H1 (cell line): ENCODE measurements at regions not wholly inside any gene's neighbourhood (a gene's known extent, or its start where the extent isn't known, plus 50 kb on each side); places are given as distances from the start of the nearest gene placed in this dataset.

ENCODE experiments used
- CTCF ChIA-PET: fragments of 300-600 bp; sonication (Branson Sonifier 250); formaldehyde crosslinking; loops from one replicate; lab custom pipeline; 2021; ENCODE audit not compliant: partially characterized antibody; lab: Charles Lee
- POLR2A ChIA-PET: fragments of 300-600 bp; sonication (Branson Sonifier 250); formaldehyde crosslinking; loops from one replicate; lab custom pipeline; 2021; ENCODE audit warnings: inconsistent platforms; ENCODE audit not compliant: partially characterized antibody; lab: Charles Lee
- DNase-seq, 2 experiments: peaks; one replicate each; pipeline versions ENCODE4 v3.0.0 to v3.0.0-alpha.2; 2010 to 2022; ENCODE audit warnings: low spot score in 2 of 2, low read depth in 1 of 2, mixed read lengths in 1 of 2
- FAIRE-seq: peaks from 2 replicates; lab custom pipeline; 2011; peaks lifted over from hg19 to GRCh38; lab: Jason Lieb, UNC
- H2AFZ ChIP-seq: 2 replicates; pipeline ENCODE4 v1.8.1; 2012; ENCODE audit warnings: low read length, inconsistent platforms
- H2AK5ac ChIP-seq: 2 replicates; pipeline ENCODE4 v1.6.1; 2013; ENCODE audit warnings: low read depth, low read length
- H2BK120ac ChIP-seq: replicated peaks from 2 replicates; pipeline ENCODE3; 2013; ENCODE audit warnings: low read depth, low read length, inconsistent platforms
- H2BK12ac ChIP-seq: 2 replicates; pipeline ENCODE4 v1.6.1; 2013; ENCODE audit warnings: low read depth, low read length
- H2BK15ac ChIP-seq: 2 replicates; pipeline ENCODE4 v1.6.1; 2013; ENCODE audit warnings: low read length
- H2BK20ac ChIP-seq: 2 replicates; pipeline ENCODE4 v1.6.1; 2013; ENCODE audit warnings: low read length
- H2BK5ac ChIP-seq: 2 replicates; pipeline ENCODE4 v1.6.1; 2013; ENCODE audit warnings: low read depth, low read length
- H3K14ac ChIP-seq: 2 replicates; pipeline ENCODE4 v1.6.1; 2013; ENCODE audit warnings: inconsistent platforms; ENCODE audit not compliant: insufficient read length
- H3K18ac ChIP-seq: 2 replicates; pipeline ENCODE4 v1.6.1; 2013; ENCODE audit warnings: low read length; ENCODE audit errors: extremely low read depth
- H3K23ac ChIP-seq: 2 replicates; pipeline ENCODE4 v1.6.1; 2013; ENCODE audit warnings: inconsistent platforms; ENCODE audit not compliant: insufficient read length
- H3K23me2 ChIP-seq: 2 replicates; pipeline ENCODE4 v1.6.1; 2013; ENCODE audit warnings: low read depth, low read length
- H3K27ac ChIP-seq: 2 replicates; pipeline ENCODE4 v1.6.1; 2011; ENCODE audit warnings: low read depth, low read length, inconsistent platforms
- H3K27me3 ChIP-seq, 4 experiments: replicated peaks in 1 of 4; 1 replicate in 1 of 4; 2 replicates in 3 of 4; pipeline versions ENCODE4 v1.6.1 to v1.8.1; 2011 to 2013; ENCODE audit warnings: low read length in 3 of 4, mild to moderate bottlenecking in 3 of 4, inconsistent platforms in 2 of 4, mixed read lengths in 2 of 4, moderate library complexity in 1 of 4; ENCODE audit not compliant: control insufficient read depth in 3 of 4, insufficient read depth in 3 of 4; ENCODE audit errors: extremely low read depth in 1 of 4
- H3K36me3 ChIP-seq, 4 experiments: 2 replicates each; pipeline versions ENCODE4 v1.6.1 to v1.8.1; 2011 to 2013; ENCODE audit warnings: mild to moderate bottlenecking in 4 of 4, low read length in 3 of 4, moderate library complexity in 2 of 4, control low read depth in 1 of 4, inconsistent platforms in 1 of 4; ENCODE audit not compliant: insufficient read depth in 4 of 4, control insufficient read depth in 2 of 4
- H3K4ac ChIP-seq: replicated peaks from 2 replicates; pipeline ENCODE3; 2013; ENCODE audit warnings: low read length, low read depth, mixed read lengths, inconsistent platforms; ENCODE audit not compliant: insufficient read length
- H3K4me1 ChIP-seq, 4 experiments: replicated peaks in 1 of 4; 1 replicate in 1 of 4; 2 replicates in 3 of 4; pipeline versions ENCODE4 v1.6.1 to v1.8.1; 2011 to 2013; ENCODE audit warnings: low read length in 3 of 4, inconsistent platforms in 2 of 4, mixed read lengths in 1 of 4; ENCODE audit not compliant: insufficient read depth in 4 of 4, control insufficient read depth in 3 of 4
- H3K4me2 ChIP-seq, 2 experiments: 2 replicates each; pipeline versions ENCODE4 v1.6.1 to v1.8.1; 2011 to 2013; ENCODE audit warnings: low read depth in 2 of 2, low read length in 2 of 2, control low read depth in 1 of 2, inconsistent platforms in 1 of 2, mild to moderate bottlenecking in 1 of 2; ENCODE audit not compliant: insufficient read depth in 1 of 2
- H3K4me3 ChIP-seq, 4 experiments: fragments of 200-600, 300-600 bp in 1 of 4; sonication (generic), shearing (Covaris generic), sonication (Bioruptor Twin) in 1 of 4; 2 replicates each; pipeline versions ENCODE4 v1.5.1 to v1.8.1; 2011 to 2016; ENCODE audit warnings: low read length in 4 of 4, low read depth in 3 of 4, control low read depth in 2 of 4, inconsistent platforms in 2 of 4, mild to moderate bottlenecking in 2 of 4, mixed read lengths in 1 of 4, moderate library complexity in 1 of 4; ENCODE audit not compliant: insufficient read depth in 2 of 4; ENCODE audit errors: extremely low read depth in 1 of 4
- H3K56ac ChIP-seq: replicated peaks from 2 replicates; pipeline ENCODE3; 2013; ENCODE audit warnings: low read depth, mild to moderate bottlenecking, mixed read lengths, low read length, inconsistent platforms; ENCODE audit not compliant: insufficient read length
- H3K79me1 ChIP-seq: 2 replicates; pipeline ENCODE4 v1.6.1; 2013; ENCODE audit warnings: low read depth, low read length, control low read depth
- H3K79me2 ChIP-seq, 2 experiments: 2 replicates each; pipeline versions ENCODE4 v1.6.1 to v1.8.1; 2012 to 2013; ENCODE audit warnings: low read length in 2 of 2, mild to moderate bottlenecking in 2 of 2, inconsistent platforms in 1 of 2; ENCODE audit not compliant: insufficient read depth in 2 of 2, control insufficient read depth in 1 of 2
- H3K9ac ChIP-seq, 4 experiments: replicated peaks in 1 of 4; 1 replicate in 1 of 4; 2 replicates in 3 of 4; pipeline versions ENCODE4 v1.6.1 to v1.8.1; 2011 to 2013; ENCODE audit warnings: low read depth in 3 of 4, low read length in 3 of 4, control low read depth in 2 of 4, mild to moderate bottlenecking in 2 of 4, moderate library complexity in 2 of 4, inconsistent platforms in 1 of 4; ENCODE audit errors: extremely low read depth in 1 of 4
- H3K9me3 ChIP-seq, 2 experiments: 2 replicates each; pipeline versions ENCODE4 v1.6.1 to v1.8.1; 2012 to 2013; ENCODE audit warnings: mild to moderate bottlenecking in 2 of 2, moderate library complexity in 2 of 2, control low read depth in 1 of 2, inconsistent platforms in 1 of 2, low read depth in 1 of 2, low read length in 1 of 2, mixed read lengths in 1 of 2; ENCODE audit not compliant: insufficient read depth in 2 of 2
- H4K20me1 ChIP-seq, 2 experiments: replicated peaks in 1 of 2; 2 replicates each; pipeline versions ENCODE3 to v1.8.1; 2011 to 2013; ENCODE audit warnings: inconsistent platforms in 2 of 2, low read length in 2 of 2, mild to moderate bottlenecking in 1 of 2; ENCODE audit not compliant: insufficient read depth in 2 of 2, control insufficient read depth in 1 of 2
- H4K5ac ChIP-seq: 2 replicates; pipeline ENCODE4 v1.6.1; 2013; ENCODE audit warnings: low read length, low read depth, mixed read lengths, inconsistent platforms; ENCODE audit not compliant: insufficient read length
- H4K8ac ChIP-seq: 2 replicates; pipeline ENCODE4 v1.8.0; 2013; ENCODE audit warnings: mild to moderate bottlenecking, moderate library complexity, low read length, inconsistent platforms; ENCODE audit not compliant: insufficient read depth; ENCODE audit errors: extremely low read depth
- H4K91ac ChIP-seq: replicated peaks from 2 replicates; pipeline ENCODE3; 2013; ENCODE audit warnings: low read length, mixed read lengths, inconsistent platforms; ENCODE audit not compliant: insufficient read length
- BACH1 ChIP-seq: IDR thresholded peaks from 2 replicates; pipeline ENCODE4 v1.6.1; 2012; ENCODE audit warnings: low read length, improper control_type of control experiment
- RNF2 ChIP-seq: fragments of 200-900, 300-1000 bp; sonication (generic); IDR thresholded peaks from 2 replicates; pipeline ENCODE4 v1.7.1; 2016; ENCODE audit warnings: borderline replicate concordance, low read depth, mild to moderate bottlenecking, antibody characterized with exemption, low read length; ENCODE audit not compliant: poor library complexity, severe bottlenecking; ENCODE audit errors: missing control alignments
- WGBS, 2 experiments: shearing (Covaris generic) in 1 of 2; methylation state at CpG; one replicate each; pipeline versions ENCODE4 v1.1.6 to v1.1.7; 2013 to 2015; ENCODE audit warnings: low lambda C conversion rate in 2 of 2, mixed read lengths in 2 of 2, inconsistent platforms in 1 of 2, low coverage in 1 of 2, missing lambda C conversion rate in 1 of 2; ENCODE audit not compliant: insufficient replicate concordance in 2 of 2, insufficient coverage in 1 of 2, insufficient read length in 1 of 2; ENCODE audit errors: extremely low coverage in 1 of 2, missing lambda C conversion rate in 1 of 2; 5-methylcytosine and 5-hydroxymethylcytosine counted together

GRCh38 chr5:67253911-67254310 is 57.3 kb upstream of the CD180 start:
- H4K91ac ChIP-seq = no peak overlapping the region
- no peak overlapping the region for H3K18ac ChIP-seq
- no peak overlapping the region for H3K9ac ChIP-seq
- no peak overlapping the region for H2AFZ ChIP-seq
- H3K79me1 ChIP-seq = no peaks in the 10 kb centered on the region
- H4K8ac ChIP-seq = no peak overlapping the region
- no peaks in the 10 kb centered on the region for H3K36me3 ChIP-seq
- H4K5ac ChIP-seq = no peak overlapping the region
- ChIA-PET POLR2A (no interaction called here), CTCF (no interaction called here)
- no peak overlapping the region for H3K23ac ChIP-seq
- no peak overlapping the region for H3K4me2 ChIP-seq
- H3K4ac ChIP-seq = no peak overlapping the region
- H2BK5ac ChIP-seq = no peak overlapping the region
- no peak overlapping the region for H3K4me3 ChIP-seq
- DNase-seq (no peak), FAIRE-seq (no peak)
- no peak overlapping the region for H3K27ac ChIP-seq
- no peak overlapping the region for H2BK15ac ChIP-seq
- no peak overlapping the region for H2AK5ac ChIP-seq
- no peak overlapping the region for H3K14ac ChIP-seq
- no peaks in the 10 kb centered on the region for H3K23me2 ChIP-seq
- H3K4me1 ChIP-seq = peaks cover 0 to 2% (median 0%) of the 10 kb centered on the region in 4 experiments; a peak in 1 of 7 replicates
- no peak overlapping the region for H2BK20ac ChIP-seq
- H4K20me1 ChIP-seq = no peaks in the 10 kb centered on the region
- H3K27me3 ChIP-seq = no peaks in the 10 kb centered on the region
- no peak overlapping the region for H3K56ac ChIP-seq
- H2BK12ac ChIP-seq = no peak overlapping the region
- no peaks in the 10 kb centered on the region; a peak in 1 of 4 replicates for H3K9me3 ChIP-seq
- 94% methylated on average over 2 of the region's 2 CpGs; no CpG with 5 or more reads in 1 of the 2 experiments for WGBS, 2 experiments
- no peaks in the 10 kb centered on the region for H3K79me2 ChIP-seq
- H2BK120ac ChIP-seq = no peak overlapping the region
- TF ChIP-seq RNF2 = no peak
- TF ChIP-seq BACH1 = no peak
